K562 (cell line): ENCODE measurements at regions not wholly inside any gene's neighbourhood (a gene's known extent, or its start where the extent isn't known, plus 50 kb on each side); places are given as distances from the start of the nearest gene placed in this dataset.
A peak's percentile ranks its signal among the peaks of the same experiment; 100 is the strongest.

Experiments
- ATAC-seq: fragments of 200-7000 bp; cut with Tn5 transposase; 3 replicates; pipeline ENCODE4 v1.9.1; 2020; ENCODE audit warnings: moderate library complexity
- BruUV-seq: library from RNA; stranded (reverse); fragments of 400-500 nt; replicated peaks from 2 replicates; lab custom pipeline; 2021; lab: Mats Ljungman, UMichigan
- CTCF ChIA-PET: fragments of 300-600 bp; formaldehyde crosslinking; extraction: SDS; loops from one replicate; lab custom pipeline; 2021; ENCODE audit warnings: low intra/inter-chr PET ratio; lab: Yijun Ruan, JAX
- POLR2A ChIA-PET: fragments of 300-600, 350-650 bp; sonication (Branson Sonifier 250); formaldehyde crosslinking; extraction: SDS; loops from one replicate; lab custom pipeline; 2021; ENCODE audit warnings: antibody characterized with exemption, inconsistent platforms; lab: Yijun Ruan, JAX
- DNase-seq, 4 experiments: peaks; one replicate each; pipeline versions ENCODE4 v3.0.0 to v3.0.0-alpha.2; 2011 to 2018; ENCODE audit warnings: low spot score in 3 of 4, mixed read lengths in 3 of 4; ENCODE audit errors: extremely low read depth in 1 of 4
- FAIRE-seq: peaks from 2 replicates; lab custom pipeline; 2011; peaks lifted over from hg19 to GRCh38; lab: Jason Lieb, UNC
- H2AFZ ChIP-seq: 2 replicates; pipeline ENCODE4 v1.6.0; 2011; ENCODE audit warnings: low read depth, low read length, control low read depth, inconsistent platforms
- H3K27ac ChIP-seq: fragments of 200-600 bp; 3 replicates; pipeline ENCODE4 v1.8.0; 2011; ENCODE audit warnings: low read depth, mild to moderate bottlenecking, control low read depth, inconsistent platforms, low read length, moderate library complexity, mixed read lengths; ENCODE audit errors: extremely low read depth
- H3K27me3 ChIP-seq, 2 experiments: fragments of 300-600 bp in 1 of 2; 2 replicates in 1 of 2; 3 replicates in 1 of 2; pipeline versions ENCODE4 v1.6.0 to v1.8.0; 2011; ENCODE audit warnings: inconsistent platforms in 2 of 2, low read length in 2 of 2, mild to moderate bottlenecking in 1 of 2, mixed read lengths in 1 of 2, moderate library complexity in 1 of 2; ENCODE audit not compliant: control insufficient read depth in 2 of 2, insufficient read depth in 2 of 2
- H3K36me3 ChIP-seq: fragments of 300-600 bp; 3 replicates; pipeline ENCODE4 v1.8.0; 2011; ENCODE audit warnings: mild to moderate bottlenecking, low read length, inconsistent platforms; ENCODE audit not compliant: control insufficient read depth, insufficient read depth
- H3K4me1 ChIP-seq, 2 experiments: fragments of 200-600 bp in 1 of 2; replicated peaks in 1 of 2; 2 replicates in 1 of 2; 3 replicates in 1 of 2; pipeline versions ENCODE4 v1.5.1 to v1.8.0; 2011; ENCODE audit warnings: inconsistent platforms in 2 of 2, low read length in 2 of 2, mild to moderate bottlenecking in 1 of 2, mixed read lengths in 1 of 2, moderate library complexity in 1 of 2; ENCODE audit not compliant: control insufficient read depth in 2 of 2, insufficient read depth in 2 of 2
- H3K4me2 ChIP-seq: 2 replicates; pipeline ENCODE4 v1.6.1; 2011; ENCODE audit warnings: low read length, control low read depth, inconsistent platforms, mixed read lengths; ENCODE audit not compliant: insufficient read depth
- H3K4me3 ChIP-seq: fragments of 200-600 bp; sonication (generic), shearing (Covaris generic); 2 replicates; pipeline ENCODE4 v1.5.1; 2016; ENCODE audit warnings: control low read depth, inconsistent platforms
- H3K79me2 ChIP-seq: fragments of 200-600 bp; 3 replicates; pipeline ENCODE4 v1.8.0; 2011; ENCODE audit warnings: low read length, inconsistent platforms; ENCODE audit not compliant: control insufficient read depth, insufficient read depth
- H3K9ac ChIP-seq, 2 experiments: 2 replicates each; pipeline versions ENCODE4 v1.6.0 to v1.6.1; 2011; ENCODE audit warnings: low read depth in 2 of 2, low read length in 2 of 2, control low read depth in 1 of 2, inconsistent platforms in 1 of 2, mild to moderate bottlenecking in 1 of 2, mixed read lengths in 1 of 2; ENCODE audit not compliant: insufficient read depth in 1 of 2
- H3K9me1 ChIP-seq: one replicate; pipeline ENCODE4 v1.6.0; 2011; ENCODE audit warnings: inconsistent platforms, mild to moderate bottlenecking, low read length, moderate library complexity; ENCODE audit not compliant: control insufficient read depth, insufficient read depth
- H3K9me3 ChIP-seq: replicated peaks from 2 replicates; pipeline ENCODE4 v1.5.1; 2011; ENCODE audit warnings: low read depth, low read length, inconsistent platforms; ENCODE audit not compliant: control insufficient read depth, insufficient read depth
- H4K20me1 ChIP-seq: replicated peaks from 2 replicates; pipeline ENCODE4 v1.6.1; 2011; ENCODE audit warnings: low read length, inconsistent platforms, mixed read lengths; ENCODE audit not compliant: control insufficient read depth, insufficient read depth
- PPARD ChIP-seq: fragments of 250-450 bp; sonication (Bioruptor Pico); IDR thresholded peaks from 2 replicates; pipeline ENCODE4 v1.8.0; 2022; ENCODE audit warnings: inconsistent platforms, mild to moderate bottlenecking, moderate library complexity
- ZFP36 ChIP-seq: fragments of 150-350 bp; IDR thresholded peaks from 2 replicates; pipeline ENCODE4 v1.6.1; 2018; ENCODE audit warnings: low read length, low read depth; ENCODE audit not compliant: partially characterized antibody
- ZHX1 ChIP-seq: fragments of 150-350 bp; conservative IDR thresholded peaks from 2 replicates; pipeline ENCODE4 v1.6.1; 2014; ENCODE audit warnings: low read length
- WGBS: fragments of 100-300 bp; shearing (Covaris generic); methylation state at CpG from one replicate; pipeline ENCODE4 v1.1.6; 2016; ENCODE audit warnings: low coverage, mixed read lengths; ENCODE audit not compliant: insufficient coverage; ENCODE audit errors: missing lambda C conversion rate; 5-methylcytosine and 5-hydroxymethylcytosine counted together
- in situ Hi-C: fragments of 300-500 bp; cut with MboI; formaldehyde crosslinking; loops from 4 replicates; pipeline ENCODE4 v1.15.0; 2018; ENCODE audit warnings: inconsistent platforms, mixed read lengths
- intact Hi-C: fragments of 100-400 bp; cut with micrococcal nuclease; formaldehyde crosslinking; loops from 2 replicates; pipeline ENCODE4 v1.14.2; 2022
- TF ChIP-seq, protein P1 (sequence below): fragments of 250-450 bp; sonication (Bioruptor Pico); IDR thresholded peaks from 2 replicates; pipeline ENCODE4 v1.5.0; 2020; ENCODE audit warnings: mild to moderate bottlenecking, borderline replicate concordance

DNA sequence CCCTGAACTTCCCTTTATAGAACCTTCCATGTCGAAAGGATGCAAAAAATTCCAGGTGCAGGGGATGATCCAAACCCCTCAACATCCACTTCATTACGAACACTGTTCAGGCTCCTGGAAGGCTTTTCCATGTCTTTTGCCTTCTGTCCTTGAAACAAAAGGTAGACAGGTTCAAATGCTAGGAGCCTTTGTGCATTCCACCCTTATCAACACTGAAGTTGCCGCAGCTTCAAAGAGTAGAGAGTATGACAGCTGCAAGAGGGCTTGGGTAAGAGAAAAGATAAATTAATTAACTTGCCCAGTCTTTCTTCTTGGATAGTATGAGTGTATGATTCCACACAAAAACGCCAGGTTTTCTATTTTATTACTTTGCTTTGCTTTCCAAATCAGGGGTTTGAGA lies 269.1 kb upstream of the MSX2 start (continued):
- TF ChIP-seq ZHX1 (no peak), PPARD (no peak)

GRCh38 chr5:174457141-174457678 lies 267.2 kb upstream of the MSX2 start:
- DNase-seq (no peak), ATAC-seq (no peak), FAIRE-seq (no peak)
- ChIA-PET POLR2A (interaction anchor here (1.0 kb wide), 1 partner anchor 30 kb away, joined by 5 read pairs; no protein-coding TSS in a partner anchor), CTCF (no interaction called here)
- in situ Hi-C loops (no loop called here), intact Hi-C loops (no loop called here)
- H3K9me1 ChIP-seq, result no peaks in the 10 kb centered on the region
- WGBS, result 4% methylated on average over 5 of the region's 5 CpGs
- no peaks in the 10 kb centered on the region for H3K79me2 ChIP-seq
- H3K9me3 ChIP-seq, result no peaks in the 10 kb centered on the region
- BruUV-seq, result no TSS peak
- H2AFZ ChIP-seq, result no peak overlapping the region
- no peaks in the 10 kb centered on the region for H3K36me3 ChIP-seq
- no peak overlapping the region for H3K4me2 ChIP-seq
- no peak overlapping the region for H3K4me3 ChIP-seq
- TF ChIP-seq, protein P1, sequence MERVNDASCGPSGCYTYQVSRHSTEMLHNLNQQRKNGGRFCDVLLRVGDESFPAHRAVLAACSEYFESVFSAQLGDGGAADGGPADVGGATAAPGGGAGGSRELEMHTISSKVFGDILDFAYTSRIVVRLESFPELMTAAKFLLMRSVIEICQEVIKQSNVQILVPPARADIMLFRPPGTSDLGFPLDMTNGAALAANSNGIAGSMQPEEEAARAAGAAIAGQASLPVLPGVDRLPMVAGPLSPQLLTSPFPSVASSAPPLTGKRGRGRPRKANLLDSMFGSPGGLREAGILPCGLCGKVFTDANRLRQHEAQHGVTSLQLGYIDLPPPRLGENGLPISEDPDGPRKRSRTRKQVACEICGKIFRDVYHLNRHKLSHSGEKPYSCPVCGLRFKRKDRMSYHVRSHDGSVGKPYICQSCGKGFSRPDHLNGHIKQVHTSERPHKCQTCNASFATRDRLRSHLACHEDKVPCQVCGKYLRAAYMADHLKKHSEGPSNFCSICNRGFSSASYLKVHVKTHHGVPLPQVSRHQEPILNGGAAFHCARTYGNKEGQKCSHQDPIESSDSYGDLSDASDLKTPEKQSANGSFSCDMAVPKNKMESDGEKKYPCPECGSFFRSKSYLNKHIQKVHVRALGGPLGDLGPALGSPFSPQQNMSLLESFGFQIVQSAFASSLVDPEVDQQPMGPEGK, result no peak
- peak; percentile 48 for TF ChIP-seq ZFP36
- no peak overlapping the region for H3K9ac ChIP-seq
- H4K20me1 ChIP-seq, result no peaks in the 10 kb centered on the region
- H3K27ac ChIP-seq, result no peak overlapping the region
- no peaks in the 10 kb centered on the region; a peak in 1 of 5 replicates for H3K4me1 ChIP-seq
- H3K27me3 ChIP-seq, result no peaks in the 10 kb centered on the region; a peak in 1 of 5 replicates
